HG03108 (cell line): ENCODE measurements at regions not wholly inside any gene's neighbourhood (a gene's known extent, or its start where the extent isn't known, plus 50 kb on each side); places are given as distances from the start of the nearest gene placed in this dataset.
"Not testable (repeated sequence)": the region's sequence is repeated elsewhere in the genome, so short reads cannot be mapped to it uniquely, and the experiment has no call there.

Experiments used
- ATAC-seq: cut with Tn5 transposase; IDR thresholded peaks from one replicate; pipeline ENCODE4 v1.9.1; 2021; ENCODE audit warnings: moderate library complexity; ENCODE audit not compliant: unreplicated experiment

- no peak for ATAC-seq
Observed at GRCh38 chr2:176832086-176832485, 380.5 kb upstream of the HNRNPA3 start.

GRCh38 chr2:176833671-176834070 is 378.9 kb upstream of the HNRNPA3 start:
- ATAC-seq: no peak

GRCh38 chr2:176834226-176834625 is 378.4 kb upstream of the HNRNPA3 start:
- ATAC-seq: no peak

GRCh38 chr2:176843208-176843607 is 369.4 kb upstream of the HNRNPA3 start:
- ATAC-seq: no peak

GRCh38 chr2:176844461-176844860 is 368.1 kb upstream of the HNRNPA3 start:
- no peak for ATAC-seq

GRCh38 chr2:176845718-176846117 is 366.9 kb upstream of the HNRNPA3 start:
- ATAC-seq: no peak

GRCh38 chr2:176847575-176847974 is 365.0 kb upstream of the HNRNPA3 start:
- no peak for ATAC-seq

GRCh38 chr2:176848844-176849243 is 363.8 kb upstream of the HNRNPA3 start:
- no peak for ATAC-seq

GRCh38 chr2:176851200-176851888 is 361.2 kb upstream of the HNRNPA3 start:
- no peak for ATAC-seq

GRCh38 chr2:176851889-176852483 is 360.6 kb upstream of the HNRNPA3 start:
- no peak for ATAC-seq

- no peak for ATAC-seq
Observed at GRCh38 chr2:176852667-176853066, 359.9 kb upstream of the HNRNPA3 start.

- no peak for ATAC-seq
Observed at GRCh38 chr2:176854062-176854461, 358.5 kb upstream of the HNRNPA3 start.

- no peak for ATAC-seq
Observed at GRCh38 chr2:176854878-176855277, 357.7 kb upstream of the HNRNPA3 start.

GRCh38 chr2:176856683-176857082 is 355.9 kb upstream of the HNRNPA3 start:
- no peak for ATAC-seq

GRCh38 chr2:176865336-176865735 is 347.3 kb upstream of the HNRNPA3 start:
- no peak for ATAC-seq

GRCh38 chr2:176872406-176872805 is 340.2 kb upstream of the HNRNPA3 start:
- ATAC-seq: no peak

GRCh38 chr2:176873403-176873802 is 339.2 kb upstream of the HNRNPA3 start:
- ATAC-seq: no peak

GRCh38 chr2:176876493-176877103 is 336.0 kb upstream of the HNRNPA3 start:
- ATAC-seq: no peak

GRCh38 chr2:176879426-176879995 is 333.1 kb upstream of the HNRNPA3 start:
- ATAC-seq: no peak

- ATAC-seq: not testable (repeated sequence)
Observed at GRCh38 chr2:176882045-176882444, 330.5 kb upstream of the HNRNPA3 start.

- no peak for ATAC-seq
Observed at GRCh38 chr2:176885001-176885643, 327.5 kb upstream of the HNRNPA3 start.

- ATAC-seq: no peak
Observed at GRCh38 chr2:176885661-176886060, 326.9 kb upstream of the HNRNPA3 start.
